Kidney (tissue), 13 donors: ENCODE measurements at regions not wholly inside any gene's neighbourhood (a gene's known extent, or its start where the extent isn't known, plus 50 kb on each side); places are given as distances from the start of the nearest gene placed in this dataset.

Source experiments
- DNase-seq, 5 donors: peaks; one replicate each; pipeline ENCODE4 v3.0.0-alpha.2; 2013 to 2020
- FAIRE-seq: peaks from 2 replicates; lab custom pipeline; 2012; peaks lifted over from hg19 to GRCh38; lab: Jason Lieb, UNC
- H3K27ac ChIP-seq, 2 donors: one replicate each; pipeline ENCODE4 v1.7.0; 2013; ENCODE audit warnings: low read depth in 2 of 2, low read length in 2 of 2, inconsistent platforms in 1 of 2
- H3K27me3 ChIP-seq: one replicate; pipeline ENCODE4 v1.7.1; 2013; ENCODE audit warnings: low read length, inconsistent platforms; ENCODE audit not compliant: control insufficient read depth, insufficient read depth
- H3K36me3 ChIP-seq, 3 donors: one replicate each; pipeline versions ENCODE4 v1.7.0 to v1.7.1; 2013; ENCODE audit warnings: low read length in 3 of 3, control low read depth in 1 of 3, inconsistent platforms in 1 of 3; ENCODE audit not compliant: insufficient read depth in 3 of 3, control insufficient read depth in 2 of 3
- H3K4me1 ChIP-seq, 3 donors: one replicate each; pipeline versions ENCODE4 v1.7.0 to v1.7.1; 2013; ENCODE audit warnings: low read length in 3 of 3, inconsistent platforms in 1 of 3, low read depth in 1 of 3; ENCODE audit not compliant: control insufficient read depth in 2 of 3, insufficient read depth in 2 of 3
- H3K4me3 ChIP-seq, 3 donors: one replicate each; pipeline versions ENCODE4 v1.7.0 to v1.8.1; 2013; ENCODE audit warnings: low read length in 3 of 3, control low read depth in 1 of 3, inconsistent platforms in 1 of 3
- H3K9ac ChIP-seq, 3 donors: one replicate each; pipeline versions ENCODE4 v1.7.0 to v1.7.1; 2013; ENCODE audit warnings: low read length in 3 of 3, control low read depth in 1 of 3, inconsistent platforms in 1 of 3
- H3K9me3 ChIP-seq, 3 donors: one replicate each; pipeline versions ENCODE4 v1.7.0 to v1.7.1; 2013; ENCODE audit warnings: low read length in 3 of 3, control low read depth in 1 of 3, inconsistent platforms in 1 of 3; ENCODE audit not compliant: control insufficient read depth in 2 of 3, insufficient read depth in 1 of 3
- CTCF ChIP-seq: IDR thresholded peaks from 3 replicates; pipeline ENCODE4 v1.5.1; 2012; ENCODE audit warnings: mild to moderate bottlenecking, moderate library complexity, borderline replicate concordance; ENCODE audit not compliant: insufficient read depth; ENCODE audit errors: extremely low read depth
- intact Hi-C: fragments of 100-400 bp; cut with DNase I; formaldehyde crosslinking; loops from one replicate; pipeline ENCODE4 v1.11.1; 2022
- donor health status: control.
- donor health status: control.
- donor health status: control.
- donor health status: control.
- donor health status: control.
- donor health status: DM: yes; HTN: yes; CAD: no.
- donor health status: Normal renal cell carcinoma (clear cell type).

- H3K9ac ChIP-seq, result no peak overlapping the region
- no peaks in the 10 kb centered on the region for H3K36me3 ChIP-seq
- intact Hi-C loops, result no loop called here
- DNase-seq (peak in 4 of 5 donors; percentile 81 to 90 (median 85)), FAIRE-seq (no peak)
- H3K27ac ChIP-seq, result no peak overlapping the region
- H3K4me3 ChIP-seq, result no peak overlapping the region
- H3K9me3 ChIP-seq, result peaks cover 0 to under 1% (median 0%) of the 10 kb centered on the region in 3 donors
- H3K4me1 ChIP-seq, result peaks cover 0 to 4% (median 0%) of the 10 kb centered on the region in 3 donors
- no peak for TF ChIP-seq CTCF
- no peaks in the 10 kb centered on the region for H3K27me3 ChIP-seq
Observed at GRCh38 chr22:47919001-47919441, 1156.6 kb downstream of the TBC1D22A start.

- Histone ChIP-seq H3K4me1 (peaks cover 0 to 4% (median 0%) of the 10 kb centered on the region in 3 donors), H3K27me3 (no peaks in the 10 kb centered on the region), H3K4me3 (no peak overlapping the region), H3K9ac (no peak overlapping the region), H3K36me3 (no peaks in the 10 kb centered on the region), H3K9me3 (no peaks in the 10 kb centered on the region), H3K27ac (no peak overlapping the region)
- DNase-seq, result peak in 3 of 5 donors; percentile 54 to 75 (median 73)
- TF ChIP-seq CTCF, result no peak
- intact Hi-C loops, result no loop called here
- no peak for FAIRE-seq
Observed at GRCh38 chr22:47918276-47918921, 1155.9 kb downstream of the TBC1D22A start.

- FAIRE-seq, result no peak
- H3K27me3 ChIP-seq, result no peaks in the 10 kb centered on the region
- H3K27ac ChIP-seq, result no peak overlapping the region
- H3K9ac ChIP-seq, result no peak overlapping the region
- DNase-seq, result no peak
- no peak overlapping the region for H3K4me3 ChIP-seq
- no peaks in the 10 kb centered on the region for H3K36me3 ChIP-seq
- peaks cover 0 to 2% (median 0%) of the 10 kb centered on the region in 3 donors for H3K4me1 ChIP-seq
- intact Hi-C loops, result no loop called here
- H3K9me3 ChIP-seq, result peaks cover 0 to 4% (median 0%) of the 10 kb centered on the region in 3 donors
- no peak for TF ChIP-seq CTCF
Observed at GRCh38 chr22:47914481-47915097, 1152.1 kb downstream of the TBC1D22A start.
